Immature natural killer cell (primary cell): ENCODE measurements at regions not wholly inside any gene's neighbourhood (a gene's known extent, or its start where the extent isn't known, plus 50 kb on each side); places are given as distances from the start of the nearest gene placed in this dataset.
"Not testable (repeated sequence)": the region's sequence is repeated elsewhere in the genome, so short reads cannot be mapped to it uniquely, and the experiment has no call there.

Experiments used
- DNase-seq, 3 donors: peaks; one replicate each; pipeline ENCODE4 v3.0.0; 2022; ENCODE audit warnings: mixed read lengths in 1 of 3
- H3K27ac Mint-ChIP-seq, 6 donors: one replicate each; pipeline ENCODE4 v1.8.0; 2020; ENCODE audit warnings: mixed read lengths in 6 of 6, mild to moderate bottlenecking in 5 of 6, inconsistent platforms in 4 of 6, moderate library complexity in 3 of 6
- H3K27me3 Mint-ChIP-seq, 3 donors: one replicate each; pipeline ENCODE4 v1.8.0; 2020 to 2021; ENCODE audit warnings: low read depth in 3 of 3, mild to moderate bottlenecking in 3 of 3, mixed read lengths in 3 of 3, moderate library complexity in 3 of 3, inconsistent platforms in 1 of 3
- H3K36me3 Mint-ChIP-seq, 3 donors: one replicate each; pipeline ENCODE4 v1.8.0; 2020; ENCODE audit warnings: mixed read lengths in 3 of 3, inconsistent platforms in 2 of 3, mild to moderate bottlenecking in 2 of 3
- H3K4me1 Mint-ChIP-seq, 2 donors: one replicate each; pipeline ENCODE4 v1.8.0; 2020; ENCODE audit warnings: inconsistent platforms in 2 of 2, mild to moderate bottlenecking in 2 of 2, mixed read lengths in 2 of 2, moderate library complexity in 1 of 2
- H3K4me3 Mint-ChIP-seq, 5 donors: one replicate each; pipeline ENCODE4 v1.8.0; 2020; ENCODE audit warnings: mild to moderate bottlenecking in 5 of 5, mixed read lengths in 5 of 5, inconsistent platforms in 3 of 5, moderate library complexity in 3 of 5
- H3K9me3 Mint-ChIP-seq, 6 donors: one replicate each; pipeline ENCODE4 v1.8.0; 2020; ENCODE audit warnings: mild to moderate bottlenecking in 6 of 6, mixed read lengths in 6 of 6, inconsistent platforms in 4 of 6, moderate library complexity in 3 of 6

- Mint-ChIP-seq H3K27me3 (peaks cover 0 to 2% (median 0%) of the 10 kb centered on the region in 3 donors), H3K4me3 (no peak overlapping the region), H3K27ac (no peak overlapping the region), H3K36me3 (no peaks in the 10 kb centered on the region), H3K4me1 (no peaks in the 10 kb centered on the region), H3K9me3 (peaks cover 0 to 22% (median 6%) of the 10 kb centered on the region in 6 donors)
- no peak for DNase-seq
These were observed 323.3 kb upstream of the TMEM132C start for GRCh38 chr12:127943481-127944210.

- Mint-ChIP-seq H3K27ac (no peak overlapping the region), H3K4me3 (no peak overlapping the region), H3K36me3 (no peaks in the 10 kb centered on the region), H3K4me1 (no peaks in the 10 kb centered on the region), H3K27me3 (peaks cover 0 to 2% (median 0%) of the 10 kb centered on the region in 3 donors), H3K9me3 (peaks cover 0 to 18% (median 6%) of the 10 kb centered on the region in 6 donors)
- DNase-seq: no peak
These were observed 322.6 kb upstream of the TMEM132C start for GRCh38 chr12:127944211-127944899.

GRCh38 chr12:127957001-127957660, 309.8 kb upstream of the TMEM132C start:
- Mint-ChIP-seq H3K4me3 (no peak overlapping the region), H3K27ac (no peak overlapping the region), H3K27me3 (peaks cover 3 to 6% (median 5%) of the 10 kb centered on the region in 3 donors), H3K9me3 (peaks cover 0 to 6% (median 0%) of the 10 kb centered on the region in 6 donors), H3K36me3 (no peaks in the 10 kb centered on the region), H3K4me1 (no peaks in the 10 kb centered on the region)
- DNase-seq: no peak

- no peaks in the 10 kb centered on the region for H3K4me1 Mint-ChIP-seq
- H3K27me3 Mint-ChIP-seq: peaks cover 2 to 5% (median 3%) of the 10 kb centered on the region in 3 donors
- no peaks in the 10 kb centered on the region for H3K36me3 Mint-ChIP-seq
- peaks cover 0 to 7% (median 4%) of the 10 kb centered on the region in 6 donors for H3K9me3 Mint-ChIP-seq
- H3K27ac Mint-ChIP-seq: no peak overlapping the region
- no peak overlapping the region for H3K4me3 Mint-ChIP-seq
- no peak for DNase-seq
These were observed 304.7 kb upstream of the TMEM132C start for GRCh38 chr12:127962303-127962702.

GRCh38 chr12:127963933-127964332, 303.0 kb upstream of the TMEM132C start:
- Mint-ChIP-seq H3K4me3 (no peak overlapping the region), H3K36me3 (no peaks in the 10 kb centered on the region), H3K9me3 (peaks cover 2 to 13% (median 5%) of the 10 kb centered on the region in 6 donors), H3K27ac (no peak overlapping the region), H3K4me1 (no peaks in the 10 kb centered on the region), H3K27me3 (peaks cover 2 to 3% (median 3%) of the 10 kb centered on the region in 3 donors)
- DNase-seq: no peak

- H3K9me3 Mint-ChIP-seq: peaks cover 2 to 13% (median 5%) of the 10 kb centered on the region in 6 donors
- peaks cover 2 to 3% (median 3%) of the 10 kb centered on the region in 3 donors for H3K27me3 Mint-ChIP-seq
- no peak overlapping the region for H3K4me3 Mint-ChIP-seq
- H3K36me3 Mint-ChIP-seq: no peaks in the 10 kb centered on the region
- H3K4me1 Mint-ChIP-seq: no peaks in the 10 kb centered on the region
- DNase-seq: no peak
- no peak overlapping the region for H3K27ac Mint-ChIP-seq
These were observed 302.3 kb upstream of the TMEM132C start for GRCh38 chr12:127964717-127965116.

- Mint-ChIP-seq H3K36me3 (no peaks in the 10 kb centered on the region), H3K27me3 (peaks cover 0 to 3% (median under 1%) of the 10 kb centered on the region in 3 donors), H3K4me3 (no peak overlapping the region), H3K9me3 (peaks cover 0 to 13% (median 4%) of the 10 kb centered on the region in 6 donors), H3K27ac (no peak overlapping the region), H3K4me1 (no peaks in the 10 kb centered on the region)
- DNase-seq: no peak
These were observed 300.6 kb upstream of the TMEM132C start for GRCh38 chr12:127966331-127966730.

- no peaks in the 10 kb centered on the region for H3K4me1 Mint-ChIP-seq
- H3K9me3 Mint-ChIP-seq: peaks cover 0 to 13% (median 4%) of the 10 kb centered on the region in 6 donors
- no peak overlapping the region for H3K4me3 Mint-ChIP-seq
- H3K27ac Mint-ChIP-seq: no peak overlapping the region
- peaks cover 0 to 2% (median 0%) of the 10 kb centered on the region in 3 donors for H3K27me3 Mint-ChIP-seq
- no peaks in the 10 kb centered on the region for H3K36me3 Mint-ChIP-seq
- DNase-seq: no peak
These were observed 296.5 kb upstream of the TMEM132C start for GRCh38 chr12:127970491-127970890.

- no peak overlapping the region for H3K27ac Mint-ChIP-seq
- no peak overlapping the region for H3K4me3 Mint-ChIP-seq
- no peaks in the 10 kb centered on the region for H3K4me1 Mint-ChIP-seq
- no peaks in the 10 kb centered on the region for H3K36me3 Mint-ChIP-seq
- peaks cover 1 to 12% (median 7%) of the 10 kb centered on the region in 6 donors for H3K9me3 Mint-ChIP-seq
- no peak for DNase-seq
- H3K27me3 Mint-ChIP-seq: peaks cover 0 to 5% (median 2%) of the 10 kb centered on the region in 3 donors
These were observed 286.4 kb upstream of the TMEM132C start for GRCh38 chr12:127980585-127980984.

- H3K27me3 Mint-ChIP-seq: peaks cover 0 to 5% (median 2%) of the 10 kb centered on the region in 3 donors
These were observed 285.1 kb upstream of the TMEM132C start for GRCh38 chr12:127981875-127982274.

GRCh38 chr12:127983213-127983791, 283.7 kb upstream of the TMEM132C start:
- not testable (repeated sequence) for H3K4me1 Mint-ChIP-seq, H3K4me3 Mint-ChIP-seq, H3K36me3 Mint-ChIP-seq, DNase-seq, H3K9me3 Mint-ChIP-seq, H3K27me3 Mint-ChIP-seq, H3K27ac Mint-ChIP-seq

More at GRCh38 chr12:127981875-127982274, 285.1 kb upstream of the TMEM132C start:
- H3K4me3 Mint-ChIP-seq: no peak overlapping the region
- H3K9me3 Mint-ChIP-seq: peaks cover 0 to 7% (median 4%) of the 10 kb centered on the region in 6 donors
- no peak overlapping the region for H3K27ac Mint-ChIP-seq
- DNase-seq: no peak
- no peaks in the 10 kb centered on the region for H3K4me1 Mint-ChIP-seq
- no peaks in the 10 kb centered on the region for H3K36me3 Mint-ChIP-seq

GRCh38 chr12:127984386-127985055, 282.4 kb upstream of the TMEM132C start:
- DNase-seq: no peak
- H3K36me3 Mint-ChIP-seq: no peaks in the 10 kb centered on the region
- H3K27ac Mint-ChIP-seq: no peak overlapping the region
- H3K27me3 Mint-ChIP-seq: peaks cover 0 to 3% (median 2%) of the 10 kb centered on the region in 3 donors
- no peak overlapping the region for H3K4me3 Mint-ChIP-seq
- H3K9me3 Mint-ChIP-seq: peaks cover 0 to 7% (median 1%) of the 10 kb centered on the region in 6 donors
- H3K4me1 Mint-ChIP-seq: no peaks in the 10 kb centered on the region

GRCh38 chr12:127987199-127987901, 279.6 kb upstream of the TMEM132C start:
- no peak overlapping the region for H3K4me3 Mint-ChIP-seq
- H3K27me3 Mint-ChIP-seq: peaks cover 0 to 3% (median 0%) of the 10 kb centered on the region in 3 donors
- H3K27ac Mint-ChIP-seq: no peak overlapping the region
- H3K4me1 Mint-ChIP-seq: no peaks in the 10 kb centered on the region
- H3K36me3 Mint-ChIP-seq: no peaks in the 10 kb centered on the region
- no peak for DNase-seq
- peaks cover 0 to 6% (median 2%) of the 10 kb centered on the region in 6 donors for H3K9me3 Mint-ChIP-seq
